ENCODE measurements at regions not wholly inside any gene's neighbourhood (a gene's known extent, or its start where the extent isn't known, plus 50 kb on each side); places are given as distances from the start of the nearest gene placed in this dataset.

DNA sequence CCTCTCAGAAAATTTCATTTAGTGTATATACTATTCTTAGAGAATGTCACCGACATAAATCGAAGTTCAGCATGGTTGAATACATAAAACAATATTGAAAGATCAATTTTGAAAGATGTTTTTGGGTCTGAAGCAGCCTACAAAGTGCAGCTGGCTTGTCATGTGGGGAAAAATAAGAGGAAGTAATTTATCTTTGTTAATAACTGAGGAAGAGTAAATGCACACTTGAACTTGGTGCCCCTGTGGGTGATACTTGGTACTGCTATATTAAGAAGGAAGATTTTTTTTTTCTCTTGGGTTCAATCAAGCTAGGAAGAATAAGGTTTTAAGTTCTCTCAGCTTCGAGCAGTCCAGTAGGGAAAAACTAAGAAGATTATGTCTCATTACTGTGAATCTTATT lies 661.3 kb downstream of the RPL10L start:
- TF ChIP-seq, protein P1, sequence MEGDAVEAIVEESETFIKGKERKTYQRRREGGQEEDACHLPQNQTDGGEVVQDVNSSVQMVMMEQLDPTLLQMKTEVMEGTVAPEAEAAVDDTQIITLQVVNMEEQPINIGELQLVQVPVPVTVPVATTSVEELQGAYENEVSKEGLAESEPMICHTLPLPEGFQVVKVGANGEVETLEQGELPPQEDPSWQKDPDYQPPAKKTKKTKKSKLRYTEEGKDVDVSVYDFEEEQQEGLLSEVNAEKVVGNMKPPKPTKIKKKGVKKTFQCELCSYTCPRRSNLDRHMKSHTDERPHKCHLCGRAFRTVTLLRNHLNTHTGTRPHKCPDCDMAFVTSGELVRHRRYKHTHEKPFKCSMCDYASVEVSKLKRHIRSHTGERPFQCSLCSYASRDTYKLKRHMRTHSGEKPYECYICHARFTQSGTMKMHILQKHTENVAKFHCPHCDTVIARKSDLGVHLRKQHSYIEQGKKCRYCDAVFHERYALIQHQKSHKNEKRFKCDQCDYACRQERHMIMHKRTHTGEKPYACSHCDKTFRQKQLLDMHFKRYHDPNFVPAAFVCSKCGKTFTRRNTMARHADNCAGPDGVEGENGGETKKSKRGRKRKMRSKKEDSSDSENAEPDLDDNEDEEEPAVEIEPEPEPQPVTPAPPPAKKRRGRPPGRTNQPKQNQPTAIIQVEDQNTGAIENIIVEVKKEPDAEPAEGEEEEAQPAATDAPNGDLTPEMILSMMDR (conservative IDR thresholded peaks at IDR 0.05; ENCODE audit: low read depth, low read length), result peak; percentile 47
- no peak overlapping the region for H3K4me2 ChIP-seq
- H2AFZ ChIP-seq (ENCODE audit: low read depth), result no peak overlapping the region
- H3K27me3 ChIP-seq (ENCODE audit: insufficient read depth, low read depth), result no peaks in the 10 kb centered on the region
- H3K36me3 ChIP-seq (ENCODE audit: insufficient read depth), result no peaks in the 10 kb centered on the region
- H3K79me2 ChIP-seq (ENCODE audit: insufficient read depth, low read depth), result no peaks in the 10 kb centered on the region
- no peak overlapping the region for H3K4me3 ChIP-seq (IDR thresholded peaks at IDR 0.05; ENCODE audit: insufficient read depth, low read depth, low read length)
- no peak overlapping the region for H3K27ac ChIP-seq
- H3K4me1 ChIP-seq (ENCODE audit: low read depth, poor library complexity, severe bottlenecking), result no peaks in the 10 kb centered on the region
- H4K20me1 ChIP-seq (ENCODE audit: insufficient read depth), result no peaks in the 10 kb centered on the region
- no peak overlapping the region for H3K9ac ChIP-seq

DNA sequence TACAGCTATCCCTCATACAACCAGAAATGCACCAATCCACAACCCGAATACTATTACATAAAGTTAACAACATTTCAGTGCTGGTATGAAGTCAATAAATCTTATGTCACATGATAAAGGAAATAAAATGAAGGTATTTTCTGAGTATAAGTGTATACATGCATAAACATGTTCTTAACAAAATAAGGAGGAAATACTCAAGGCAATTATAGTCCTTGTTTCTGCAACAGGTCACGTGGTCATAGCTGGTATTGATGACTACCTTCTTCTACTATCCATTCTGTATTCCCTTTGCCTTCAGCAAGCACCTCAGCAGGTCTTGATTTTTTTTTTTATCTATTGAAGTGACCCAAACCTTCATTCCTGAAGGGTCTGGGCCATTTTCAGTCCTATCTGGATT lies 675.6 kb downstream of the RPL10L start:
- no peak overlapping the region for H3K4me3 ChIP-seq (IDR thresholded peaks at IDR 0.05; ENCODE audit: insufficient read depth, low read depth, low read length)
- H3K27me3 ChIP-seq (ENCODE audit: insufficient read depth, low read depth), result no peaks in the 10 kb centered on the region
- no peak overlapping the region for H2AFZ ChIP-seq (ENCODE audit: low read depth)
- H3K36me3 ChIP-seq (ENCODE audit: insufficient read depth), result no peaks in the 10 kb centered on the region
- H3K4me2 ChIP-seq, result no peak overlapping the region
- TF ChIP-seq, protein P1 (conservative IDR thresholded peaks at IDR 0.05; ENCODE audit: low read depth, low read length), result no peak
- H3K4me1 ChIP-seq (ENCODE audit: low read depth, poor library complexity, severe bottlenecking), result no peaks in the 10 kb centered on the region
- H3K79me2 ChIP-seq (ENCODE audit: insufficient read depth, low read depth), result no peaks in the 10 kb centered on the region
- no peak overlapping the region for H3K9ac ChIP-seq
- H4K20me1 ChIP-seq (ENCODE audit: insufficient read depth), result no peaks in the 10 kb centered on the region
- H3K27ac ChIP-seq, result no peak overlapping the region

DNA sequence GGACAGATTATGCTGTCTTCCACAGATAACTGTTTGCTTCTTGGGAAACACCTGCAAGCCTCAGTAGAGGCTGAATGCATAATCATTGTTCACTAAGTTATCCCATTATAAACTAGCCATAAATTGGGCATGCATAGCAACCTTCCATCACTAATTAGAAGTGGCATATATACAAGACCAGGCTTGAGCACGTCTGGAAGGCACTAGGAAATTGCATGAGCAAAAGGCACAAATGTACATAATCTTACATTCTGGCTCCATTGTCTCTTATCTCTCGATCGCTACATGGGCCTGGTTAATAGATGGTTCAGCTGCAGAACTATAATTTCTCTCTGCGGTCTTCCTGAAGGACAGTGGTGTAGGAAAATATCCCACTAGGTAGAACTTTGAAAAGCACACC lies 679.2 kb downstream of the RPL10L start:
- TF ChIP-seq, protein P1 (conservative IDR thresholded peaks at IDR 0.05; ENCODE audit: low read depth, low read length), result no peak
- Histone ChIP-seq H3K27me3 (ENCODE audit: insufficient read depth, low read depth) (no peaks in the 10 kb centered on the region), H2AFZ (ENCODE audit: low read depth) (no peak overlapping the region), H4K20me1 (ENCODE audit: insufficient read depth) (no peaks in the 10 kb centered on the region), H3K36me3 (ENCODE audit: insufficient read depth) (no peaks in the 10 kb centered on the region), H3K9ac (no peak overlapping the region), H3K27ac (no peak overlapping the region), H3K4me1 (ENCODE audit: low read depth, poor library complexity, severe bottlenecking) (no peaks in the 10 kb centered on the region), H3K4me2 (no peak overlapping the region), H3K4me3 (IDR thresholded peaks at IDR 0.05; ENCODE audit: insufficient read depth, low read depth, low read length) (no peak overlapping the region), H3K79me2 (ENCODE audit: insufficient read depth, low read depth) (no peaks in the 10 kb centered on the region)

DNA sequence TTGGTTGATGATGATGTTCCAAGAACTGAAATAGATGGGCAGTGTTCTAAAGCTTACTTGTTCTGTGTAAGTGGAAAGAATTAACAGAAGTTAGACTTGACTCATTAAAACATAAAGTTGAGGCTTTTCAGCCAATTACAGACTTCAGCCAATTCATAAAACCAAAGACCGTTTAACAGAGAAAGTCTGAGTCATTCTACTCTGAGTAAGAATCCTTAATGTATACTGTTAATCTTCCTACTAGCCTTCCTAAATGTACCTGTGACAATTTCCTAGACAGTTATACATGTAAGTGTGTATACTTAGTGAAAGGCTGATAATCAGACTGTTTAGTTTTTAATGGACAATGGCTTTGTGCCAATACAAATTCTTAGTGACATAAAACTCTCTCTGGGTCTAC lies 681.0 kb downstream of the RPL10L start:
- Histone ChIP-seq H3K4me3 (IDR thresholded peaks at IDR 0.05; ENCODE audit: insufficient read depth, low read depth, low read length) (no peak overlapping the region), H3K27me3 (ENCODE audit: insufficient read depth, low read depth) (no peaks in the 10 kb centered on the region), H3K27ac (no peak overlapping the region), H3K9ac (no peak overlapping the region), H2AFZ (ENCODE audit: low read depth) (no peak overlapping the region), H3K79me2 (ENCODE audit: insufficient read depth, low read depth) (no peaks in the 10 kb centered on the region), H3K36me3 (ENCODE audit: insufficient read depth) (no peaks in the 10 kb centered on the region), H3K4me2 (no peak overlapping the region), H4K20me1 (ENCODE audit: insufficient read depth) (no peaks in the 10 kb centered on the region), H3K4me1 (ENCODE audit: low read depth, poor library complexity, severe bottlenecking) (no peaks in the 10 kb centered on the region)
- TF ChIP-seq, protein P1 (conservative IDR thresholded peaks at IDR 0.05; ENCODE audit: low read depth, low read length), result no peak

DNA sequence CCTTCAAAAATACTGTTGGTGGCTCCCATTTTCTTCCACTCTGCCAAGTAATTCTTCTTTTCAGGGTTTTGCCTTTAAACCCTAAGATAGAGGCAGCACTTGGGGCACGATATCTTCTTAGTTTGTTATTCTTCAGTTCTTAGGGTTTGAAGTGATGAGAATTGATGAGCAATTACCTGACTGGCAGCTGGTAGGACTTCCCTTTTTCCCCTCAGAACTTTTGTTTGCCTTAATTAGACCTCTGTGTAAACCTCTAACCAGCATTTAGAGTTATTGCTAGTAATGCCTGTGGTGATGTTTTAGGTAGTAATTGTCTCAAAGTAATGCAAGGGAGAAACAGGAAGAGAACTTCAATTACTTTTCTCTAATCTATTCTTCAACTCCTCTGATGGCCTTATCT lies 683.5 kb downstream of the RPL10L start:
- TF ChIP-seq, protein P1 (conservative IDR thresholded peaks at IDR 0.05; ENCODE audit: low read depth, low read length), result no peak
- no peaks in the 10 kb centered on the region for H3K36me3 ChIP-seq (ENCODE audit: insufficient read depth)
- no peaks in the 10 kb centered on the region for H4K20me1 ChIP-seq (ENCODE audit: insufficient read depth)
- H3K4me2 ChIP-seq, result no peak overlapping the region
- no peaks in the 10 kb centered on the region for H3K4me1 ChIP-seq (ENCODE audit: low read depth, poor library complexity, severe bottlenecking)
- no peaks in the 10 kb centered on the region for H3K27me3 ChIP-seq (ENCODE audit: insufficient read depth, low read depth)
- no peak overlapping the region for H3K27ac ChIP-seq
- no peak overlapping the region for H2AFZ ChIP-seq (ENCODE audit: low read depth)
- H3K9ac ChIP-seq, result no peak overlapping the region
- no peaks in the 10 kb centered on the region for H3K79me2 ChIP-seq (ENCODE audit: insufficient read depth, low read depth)
- H3K4me3 ChIP-seq (IDR thresholded peaks at IDR 0.05; ENCODE audit: insufficient read depth, low read depth, low read length), result no peak overlapping the region
